ENCODE measurements at regions not wholly inside any gene's neighbourhood (a gene's known extent, or its start where the extent isn't known, plus 50 kb on each side); places are given as distances from the start of the nearest gene placed in this dataset.
A peak's percentile ranks its signal among the peaks of the same experiment; 100 is the strongest.
"Not testable (repeated sequence)": the region's sequence is repeated elsewhere in the genome, so short reads cannot be mapped to it uniquely, and the experiment has no call there.

DNA sequence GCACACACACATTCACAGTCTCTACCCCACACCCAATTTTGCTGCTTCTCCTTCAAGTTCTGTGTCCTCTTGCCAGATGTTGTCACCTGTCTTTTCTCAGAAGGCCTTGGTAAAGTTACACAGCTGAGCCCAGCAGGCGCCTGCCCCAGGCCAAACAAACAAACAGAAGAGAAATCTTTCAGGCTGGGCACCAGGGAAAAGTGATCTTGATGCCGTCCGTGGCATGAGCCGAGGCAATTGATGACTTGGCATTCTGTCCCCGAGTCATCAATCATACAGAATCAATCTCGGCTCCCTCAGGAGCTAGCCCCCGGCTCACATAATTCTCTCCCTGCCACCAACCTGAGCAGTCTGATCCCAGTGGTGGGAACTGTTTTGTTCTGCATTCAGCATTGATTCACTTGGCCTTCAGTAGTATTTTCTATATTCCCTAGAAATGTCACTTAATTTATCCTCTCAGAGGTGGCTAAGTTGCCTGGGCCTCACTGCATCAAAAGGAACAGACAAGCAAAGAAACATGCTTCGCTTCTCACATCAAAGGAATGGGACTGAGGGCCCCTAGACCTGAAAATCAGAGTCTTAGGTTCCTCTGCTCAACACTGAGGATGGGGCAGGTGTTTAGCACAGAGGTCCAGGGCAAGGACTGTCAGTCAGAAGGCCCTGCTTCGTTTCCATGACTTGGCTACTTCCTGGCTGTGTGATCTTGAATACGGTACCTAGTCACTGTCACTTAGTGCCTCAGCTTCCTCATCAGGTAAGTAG, 278.8 kb upstream of the CELF4 start:
- Mint-ChIP-seq H3K36me3 (ENCODE audit: low read depth) (no peaks in the 10 kb centered on the region), H3K4me3 (no peak overlapping the region), H3K27ac (no peak overlapping the region), H3K4me1 (ENCODE audit: low read depth) (no peaks in the 10 kb centered on the region), H3K9me3 (ENCODE audit: insufficient read depth) (peaks cover 4% of the 10 kb centered on the region), H3K27me3 (ENCODE audit: low read depth) (no peaks in the 10 kb centered on the region)
- POLR2A ChIA-PET = no interaction called here
- CTCF ChIA-PET = no interaction called here
- ATAC-seq (no peak), DNase-seq (no peak)

DNA sequence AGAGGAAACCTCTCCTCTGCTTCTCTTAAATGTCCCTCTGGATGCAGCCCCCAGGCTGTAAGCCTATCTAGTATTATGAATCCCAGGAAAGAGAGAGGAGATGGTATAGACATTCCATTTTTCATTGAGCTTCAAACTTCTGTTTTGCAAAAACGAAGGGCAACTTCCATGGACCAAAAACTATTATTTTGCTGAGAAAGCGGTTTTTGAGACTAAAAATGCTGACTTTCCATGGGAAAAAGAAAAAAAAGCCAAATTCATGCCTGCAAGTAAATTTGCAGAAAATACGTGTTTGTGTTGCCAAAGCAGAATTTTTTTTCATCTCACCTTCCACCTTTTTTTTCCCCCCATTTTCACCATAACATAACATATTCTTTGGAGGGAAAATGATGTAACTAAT, 272.5 kb upstream of the CELF4 start:
- Mint-ChIP-seq H3K27ac (no peak overlapping the region), H3K4me1 (ENCODE audit: low read depth) (no peaks in the 10 kb centered on the region), H3K36me3 (ENCODE audit: low read depth) (no peaks in the 10 kb centered on the region), H3K27me3 (ENCODE audit: low read depth) (no peaks in the 10 kb centered on the region), H3K4me3 (no peak overlapping the region), H3K9me3 (ENCODE audit: insufficient read depth) (peaks cover 2% of the 10 kb centered on the region)
- CTCF ChIA-PET = no interaction called here
- POLR2A ChIA-PET = no interaction called here
- ATAC-seq (no peak), DNase-seq (no peak)

DNA sequence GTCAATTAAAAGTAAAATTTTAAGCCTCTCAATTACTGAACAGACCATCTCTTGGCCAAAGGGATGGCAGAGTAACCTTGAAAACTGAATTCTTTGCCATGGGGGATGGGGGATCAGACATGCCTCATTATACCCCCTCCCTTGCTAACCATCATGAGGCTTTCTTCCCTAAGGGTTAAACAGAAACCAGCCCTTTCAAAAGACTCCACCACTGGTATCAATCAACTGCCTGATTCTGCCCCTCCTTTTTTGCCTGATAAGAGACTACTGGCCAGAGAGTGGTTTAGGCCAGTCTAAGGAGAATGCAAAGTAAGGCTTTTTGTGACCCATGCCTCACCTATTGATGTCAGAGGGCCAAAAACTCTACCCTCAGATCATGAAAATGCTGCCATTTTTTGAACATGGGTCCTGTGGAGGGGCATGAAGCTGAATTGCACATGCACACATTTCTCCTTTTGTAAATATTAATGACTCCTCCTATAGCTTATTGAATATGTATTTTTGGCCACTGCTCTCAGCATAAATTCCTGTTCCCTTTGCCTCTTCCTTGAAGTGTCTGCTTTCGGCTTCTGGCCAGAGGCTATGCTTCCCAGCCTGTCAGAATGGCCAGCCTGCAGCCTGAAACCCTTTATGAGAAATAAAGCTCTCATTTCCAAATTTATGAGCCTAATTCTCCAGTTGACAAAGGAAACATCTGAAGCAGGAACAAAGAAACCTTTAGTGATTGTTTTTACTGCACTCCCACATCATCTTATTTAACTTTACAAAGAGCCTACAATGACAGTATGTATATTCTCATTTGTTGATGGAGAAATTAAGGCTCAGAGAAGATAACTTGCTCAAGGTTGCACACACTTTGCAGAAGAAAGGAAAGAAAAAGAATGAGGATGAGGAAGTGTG, 270.7 kb upstream of the CELF4 start:
- ATAC-seq = no peak
- Mint-ChIP-seq H3K4me1 (ENCODE audit: low read depth) (no peaks in the 10 kb centered on the region), H3K36me3 (ENCODE audit: low read depth) (no peaks in the 10 kb centered on the region)

DNA sequence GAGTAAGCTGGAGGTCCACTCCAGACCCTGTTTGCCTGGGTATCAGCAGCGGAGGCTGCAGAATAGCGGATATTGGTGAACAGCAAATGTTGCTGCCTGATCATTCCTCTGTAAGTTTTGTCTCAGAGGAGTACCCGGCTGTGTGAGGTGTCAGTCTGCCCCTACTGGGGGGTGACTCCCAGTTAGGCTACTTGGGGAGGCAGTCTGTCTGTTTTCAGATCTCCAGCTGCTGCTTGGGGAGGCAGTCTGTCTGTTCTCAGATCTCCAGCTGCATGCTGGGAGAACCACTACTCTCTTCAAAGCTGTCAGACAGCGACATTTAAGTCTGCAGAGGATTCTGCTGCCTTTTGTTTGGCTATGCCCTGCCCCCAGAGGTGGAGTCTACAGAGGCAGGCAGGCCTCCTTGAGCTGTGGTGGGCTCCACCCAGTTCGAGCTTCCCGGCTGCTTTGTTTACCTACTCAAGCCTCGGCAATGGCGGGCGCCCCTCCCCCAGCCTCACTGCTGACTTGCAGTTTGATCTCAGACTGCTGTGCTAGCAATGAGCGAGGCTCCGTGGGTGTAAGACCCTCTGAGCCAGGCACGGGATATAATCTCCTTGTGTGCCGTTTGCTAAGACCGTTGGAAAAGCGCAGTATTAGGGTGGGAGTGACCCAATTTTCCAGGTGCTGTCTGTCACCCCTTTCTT, 266.6 kb upstream of the CELF4 start:
- H3K4me3 Mint-ChIP-seq; H3K36me3 Mint-ChIP-seq (ENCODE audit: low read depth); H3K9me3 Mint-ChIP-seq (ENCODE audit: insufficient read depth); H3K27me3 Mint-ChIP-seq (ENCODE audit: low read depth); H3K27ac Mint-ChIP-seq; CTCF ChIA-PET; ATAC-seq; H3K4me1 Mint-ChIP-seq (ENCODE audit: low read depth); POLR2A ChIA-PET; DNase-seq: not testable (repeated sequence)

More for the DNA sequence above, 270.7 kb upstream of the CELF4 start:
- CTCF ChIA-PET = no interaction called here
- H3K27me3 Mint-ChIP-seq (ENCODE audit: low read depth) = no peaks in the 10 kb centered on the region
- no peak overlapping the region for H3K27ac Mint-ChIP-seq
- POLR2A ChIA-PET = no interaction called here
- H3K4me3 Mint-ChIP-seq = no peak overlapping the region
- no peaks in the 10 kb centered on the region for H3K9me3 Mint-ChIP-seq (ENCODE audit: insufficient read depth)
- DNase-seq = no peak

DNA sequence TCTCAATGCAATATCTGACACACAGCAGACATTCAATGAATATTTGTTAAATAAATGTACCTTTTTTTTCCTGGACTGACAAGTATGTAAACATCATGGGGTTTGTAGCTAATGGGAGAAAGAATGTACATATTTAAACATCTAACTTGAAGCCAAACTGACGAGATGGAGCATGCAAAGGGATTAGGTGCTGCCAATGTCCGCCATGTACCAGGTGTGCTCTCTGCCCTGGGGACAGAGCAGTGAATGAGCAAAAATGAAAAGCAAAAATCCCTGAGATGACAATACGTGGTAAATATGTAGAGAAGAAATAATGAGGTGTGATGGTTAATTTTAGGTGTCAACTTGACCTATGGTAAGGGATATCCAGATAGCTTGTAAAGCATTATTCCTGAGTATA, 247.4 kb upstream of the CELF4 start:
- no peak overlapping the region for H3K4me3 Mint-ChIP-seq
- H3K27me3 Mint-ChIP-seq (ENCODE audit: low read depth) = no peaks in the 10 kb centered on the region
- H3K36me3 Mint-ChIP-seq (ENCODE audit: low read depth) = no peaks in the 10 kb centered on the region
- DNase-seq = no peak
- H3K9me3 Mint-ChIP-seq (ENCODE audit: insufficient read depth) = peaks cover 6% of the 10 kb centered on the region
- POLR2A ChIA-PET = no interaction called here
- CTCF ChIA-PET = no interaction called here
- no peaks in the 10 kb centered on the region for H3K4me1 Mint-ChIP-seq (ENCODE audit: low read depth)
- ATAC-seq = no peak
- no peak overlapping the region for H3K27ac Mint-ChIP-seq

DNA sequence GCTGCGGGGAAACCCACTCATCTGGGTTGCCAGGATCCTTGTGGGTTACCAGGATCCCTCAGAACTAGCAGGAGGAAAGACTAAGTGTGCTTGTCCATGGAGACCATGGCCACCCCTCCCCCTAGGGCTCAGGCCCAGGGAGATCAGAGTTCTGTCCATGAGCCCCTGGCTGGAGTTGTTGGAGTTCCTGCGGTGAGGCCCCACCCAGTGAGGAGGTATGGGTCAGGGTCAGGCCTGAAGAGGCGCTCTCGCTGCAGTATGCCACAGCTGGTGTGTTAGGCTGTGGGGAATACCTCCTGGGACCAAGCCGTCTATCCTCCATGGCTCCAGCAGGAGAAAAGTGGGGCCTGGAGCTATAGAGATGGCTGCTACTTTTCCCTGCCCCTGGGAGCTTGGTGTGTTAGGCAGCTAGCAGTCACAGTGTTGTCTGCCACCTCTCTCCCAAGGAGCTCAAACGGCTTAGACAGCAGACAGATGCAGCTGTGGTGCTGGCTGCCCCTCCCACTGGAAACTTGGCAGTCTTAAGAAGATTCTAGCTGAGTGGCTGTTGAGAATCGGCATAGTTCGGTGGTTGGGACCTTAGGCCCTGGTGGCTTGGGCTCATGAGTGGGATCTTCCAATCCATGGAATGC, 240.3 kb upstream of the CELF4 start:
- POLR2A ChIA-PET = no interaction called here
- peaks cover 4% of the 10 kb centered on the region for H3K9me3 Mint-ChIP-seq (ENCODE audit: insufficient read depth)
- H3K36me3 Mint-ChIP-seq (ENCODE audit: low read depth) = no peaks in the 10 kb centered on the region
- no peak overlapping the region for H3K4me3 Mint-ChIP-seq
- CTCF ChIA-PET = no interaction called here
- no peak overlapping the region for H3K27ac Mint-ChIP-seq
- ATAC-seq (no peak), DNase-seq (no peak)
- no peaks in the 10 kb centered on the region for H3K27me3 Mint-ChIP-seq (ENCODE audit: low read depth)
- H3K4me1 Mint-ChIP-seq (ENCODE audit: low read depth) = no peaks in the 10 kb centered on the region

DNA sequence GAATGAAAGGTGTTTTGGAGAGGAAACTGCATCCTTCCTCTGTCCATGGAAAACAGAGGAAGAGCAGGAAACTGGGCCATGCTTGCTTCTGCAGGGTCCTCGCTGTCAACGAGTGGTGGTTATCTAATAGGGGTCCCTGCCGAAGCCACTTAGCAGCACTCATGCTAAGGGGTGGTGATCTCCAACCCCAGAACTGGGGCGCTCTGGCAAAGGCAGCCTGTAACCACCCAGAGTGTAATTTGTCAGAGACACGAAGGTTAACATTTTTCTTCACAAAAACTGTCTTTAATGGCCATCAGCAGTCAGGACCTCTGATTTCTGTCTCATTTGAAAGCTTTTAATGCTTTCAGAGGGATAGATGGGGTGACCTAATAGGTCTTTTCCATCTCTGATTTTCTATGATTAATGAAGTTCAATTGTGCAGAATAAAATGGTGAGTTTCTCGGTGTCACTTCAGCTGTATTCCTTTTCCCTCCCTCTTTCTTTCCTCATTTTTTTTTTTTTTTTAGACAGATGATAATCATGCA, 231.3 kb upstream of the CELF4 start:
- ATAC-seq (no peak), DNase-seq (no peak)
- no peak overlapping the region for H3K4me3 Mint-ChIP-seq
- ChIA-PET POLR2A (no interaction called here), CTCF (no interaction called here)
- no peaks in the 10 kb centered on the region for H3K36me3 Mint-ChIP-seq (ENCODE audit: low read depth)
- H3K27ac Mint-ChIP-seq = no peak overlapping the region
- no peaks in the 10 kb centered on the region for H3K4me1 Mint-ChIP-seq (ENCODE audit: low read depth)
- H3K27me3 Mint-ChIP-seq (ENCODE audit: low read depth) = no peaks in the 10 kb centered on the region
- H3K9me3 Mint-ChIP-seq (ENCODE audit: insufficient read depth) = no peaks in the 10 kb centered on the region

DNA sequence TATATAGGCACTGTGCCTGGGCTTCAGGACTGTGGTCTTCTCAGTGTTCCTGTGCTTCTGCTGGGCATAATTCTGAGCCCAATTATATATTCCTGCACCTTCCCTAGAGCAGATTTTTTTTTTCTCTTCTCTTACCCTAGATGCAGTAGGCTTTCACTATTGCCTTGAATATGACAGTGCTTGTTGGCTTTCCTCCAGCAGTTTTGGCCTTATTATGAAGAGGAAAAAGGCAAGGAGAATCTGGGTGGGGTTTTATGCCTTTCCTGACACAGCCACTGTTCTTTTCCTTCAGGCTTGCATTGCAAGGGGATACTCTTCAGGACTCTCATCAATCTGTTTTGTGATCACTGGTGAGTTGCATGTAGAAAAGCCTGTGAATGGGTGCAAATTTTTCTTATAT, 221.9 kb upstream of the CELF4 start:
- POLR2A ChIA-PET = no interaction called here
- H3K9me3 Mint-ChIP-seq (ENCODE audit: insufficient read depth) = no peaks in the 10 kb centered on the region
- CTCF ChIA-PET = no interaction called here

DNA sequence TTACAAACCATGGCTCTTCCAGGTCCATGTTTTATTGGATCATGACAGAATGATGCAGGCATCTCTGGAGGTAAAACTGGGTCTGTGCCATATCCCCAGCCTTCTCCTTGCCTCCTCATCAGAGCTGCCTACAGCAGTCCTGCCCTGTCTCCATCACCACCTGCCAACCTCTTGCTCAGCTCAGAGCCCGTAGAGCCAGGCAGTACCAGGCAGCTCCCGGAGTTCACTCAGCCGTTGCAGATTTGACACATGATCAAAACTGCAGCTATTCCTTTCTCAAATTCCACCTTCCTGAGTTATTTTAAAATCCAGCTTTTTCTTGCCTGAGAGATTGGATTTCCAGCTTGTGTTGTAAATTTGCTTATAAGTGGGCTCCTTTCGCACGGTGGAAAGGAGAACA, 218.2 kb upstream of the CELF4 start:
- ATAC-seq (no peak), DNase-seq (no peak)
- ChIA-PET POLR2A (no interaction called here), CTCF (no interaction called here)
- Mint-ChIP-seq H3K27me3 (ENCODE audit: low read depth) (no peaks in the 10 kb centered on the region), H3K36me3 (ENCODE audit: low read depth) (no peaks in the 10 kb centered on the region), H3K27ac (no peak overlapping the region), H3K4me1 (ENCODE audit: low read depth) (no peaks in the 10 kb centered on the region), H3K4me3 (no peak overlapping the region), H3K9me3 (ENCODE audit: insufficient read depth) (no peaks in the 10 kb centered on the region)

More for the DNA sequence above, 221.9 kb upstream of the CELF4 start:
- H3K36me3 Mint-ChIP-seq (ENCODE audit: low read depth) = no peaks in the 10 kb centered on the region
- no peak for DNase-seq
- no peaks in the 10 kb centered on the region for H3K4me1 Mint-ChIP-seq (ENCODE audit: low read depth)
- no peaks in the 10 kb centered on the region for H3K27me3 Mint-ChIP-seq (ENCODE audit: low read depth)
- no peak overlapping the region for H3K27ac Mint-ChIP-seq
- H3K4me3 Mint-ChIP-seq = no peak overlapping the region
- no peak for ATAC-seq

DNA sequence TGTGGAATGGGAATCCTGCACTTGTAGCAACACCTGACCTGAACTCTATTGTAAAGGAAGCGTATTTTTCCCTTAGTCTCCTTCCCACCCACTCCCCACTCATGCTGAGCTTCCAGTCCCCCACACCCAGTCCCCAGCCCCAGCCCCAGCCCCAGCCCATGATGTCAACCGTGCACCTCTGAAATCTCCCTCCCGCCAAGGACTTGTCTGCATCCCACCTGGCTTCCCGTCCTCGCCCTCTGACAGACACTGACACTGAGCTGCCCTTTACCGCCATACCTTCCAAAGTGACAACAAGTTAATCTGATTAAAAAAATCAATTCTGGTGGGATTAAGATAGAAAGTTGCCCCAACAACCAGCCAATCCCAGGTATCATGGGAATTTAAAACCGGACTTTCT, 213.6 kb upstream of the CELF4 start:
- ChIA-PET POLR2A (interaction anchor here (0.6 kb wide), 1 partner anchor 37 kb away, joined by 3 read pairs; no protein-coding TSS in a partner anchor), CTCF (interaction anchor here (1.2 kb wide), 1 partner anchor 9 kb away, joined by 6 read pairs; no protein-coding TSS in a partner anchor)
- no peaks in the 10 kb centered on the region for H3K4me1 Mint-ChIP-seq (ENCODE audit: low read depth)
- no peak overlapping the region for H3K27ac Mint-ChIP-seq
- DNase-seq (no peak), ATAC-seq (no peak)
- no peaks in the 10 kb centered on the region for H3K27me3 Mint-ChIP-seq (ENCODE audit: low read depth)
- H3K4me3 Mint-ChIP-seq = no peak overlapping the region
- no peaks in the 10 kb centered on the region for H3K9me3 Mint-ChIP-seq (ENCODE audit: insufficient read depth)
- no peaks in the 10 kb centered on the region for H3K36me3 Mint-ChIP-seq (ENCODE audit: low read depth)

DNA sequence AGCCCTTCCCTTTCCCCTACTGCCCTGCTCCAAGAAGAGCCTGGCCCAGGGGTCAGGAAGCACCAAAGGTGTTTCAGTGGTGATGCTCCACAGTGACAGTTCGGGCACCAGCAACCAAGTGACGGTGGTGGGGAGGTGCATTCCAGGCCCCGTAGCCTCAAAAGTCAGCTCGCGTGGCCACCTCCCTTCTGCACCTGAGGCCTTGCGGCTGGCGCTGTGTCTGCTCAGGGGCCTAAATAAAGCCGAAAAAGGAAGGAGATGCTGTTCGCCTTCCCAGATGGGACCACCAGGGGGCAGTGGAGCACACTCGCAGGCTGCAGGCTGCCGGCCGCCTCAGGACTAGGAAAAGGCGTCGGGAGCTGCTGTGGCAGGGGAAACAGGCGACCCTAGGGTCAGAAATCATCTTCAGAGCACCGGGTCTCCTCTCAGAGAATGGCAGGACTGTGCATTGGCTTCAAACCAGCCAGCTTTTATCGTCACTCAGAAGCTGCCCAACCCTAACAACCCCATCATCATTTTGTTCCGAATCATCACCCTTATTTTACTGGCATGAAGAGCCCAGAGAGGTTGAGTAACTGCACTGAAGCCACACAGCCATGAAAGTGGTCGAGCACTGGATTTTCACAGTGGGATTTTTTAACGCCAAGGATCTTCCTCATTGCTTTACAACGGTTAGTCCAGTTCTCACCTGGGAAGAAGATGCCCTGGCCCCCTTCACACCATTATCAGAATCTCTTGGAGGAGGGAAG, 213.0 kb upstream of the CELF4 start:
- Mint-ChIP-seq H3K27me3 (ENCODE audit: low read depth) (no peaks in the 10 kb centered on the region), H3K27ac (no peak overlapping the region), H3K9me3 (ENCODE audit: insufficient read depth) (no peaks in the 10 kb centered on the region), H3K4me3 (no peak overlapping the region), H3K36me3 (ENCODE audit: low read depth) (no peaks in the 10 kb centered on the region), H3K4me1 (ENCODE audit: low read depth) (no peaks in the 10 kb centered on the region)
- DNase-seq (peak; percentile 56), ATAC-seq (peak; percentile 33)
- ChIA-PET POLR2A (no interaction called here), CTCF (interaction anchor here (1.2 kb wide), 1 partner anchor 10 kb away, joined by 6 read pairs; no protein-coding TSS in a partner anchor)
